GM21737 (cell line): ENCODE measurements at regions not wholly inside any gene's neighbourhood (a gene's known extent, or its start where the extent isn't known, plus 50 kb on each side); places are given as distances from the start of the nearest gene placed in this dataset.
A peak's percentile ranks its signal among the peaks of the same experiment; 100 is the strongest.

Experiments
- ATAC-seq: cut with Tn5 transposase; IDR thresholded peaks from one replicate; pipeline ENCODE4 v1.9.1; 2021; ENCODE audit warnings: mild to moderate bottlenecking, moderate library complexity; ENCODE audit not compliant: unreplicated experiment

DNA sequence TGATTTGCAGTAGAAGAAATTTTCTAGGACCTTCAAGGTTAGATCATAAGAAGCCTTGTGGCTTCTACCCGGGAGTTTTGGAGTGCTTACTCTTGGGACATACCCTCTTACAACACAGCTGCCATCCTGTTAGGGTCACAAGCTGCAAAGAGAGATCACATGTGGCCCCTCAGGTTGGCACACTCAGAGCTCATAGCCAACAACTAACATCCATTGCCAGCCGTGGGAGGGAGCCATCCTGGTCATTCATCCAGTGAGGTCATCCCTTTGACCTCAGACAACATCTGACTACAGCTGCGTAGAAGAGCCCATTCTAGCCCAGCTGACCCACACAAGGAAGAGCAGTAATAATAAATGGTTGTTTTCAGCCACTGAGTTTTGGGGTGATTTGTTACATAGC is 76.9 kb upstream of the NABP1 start:
- no peak for ATAC-seq

DNA sequence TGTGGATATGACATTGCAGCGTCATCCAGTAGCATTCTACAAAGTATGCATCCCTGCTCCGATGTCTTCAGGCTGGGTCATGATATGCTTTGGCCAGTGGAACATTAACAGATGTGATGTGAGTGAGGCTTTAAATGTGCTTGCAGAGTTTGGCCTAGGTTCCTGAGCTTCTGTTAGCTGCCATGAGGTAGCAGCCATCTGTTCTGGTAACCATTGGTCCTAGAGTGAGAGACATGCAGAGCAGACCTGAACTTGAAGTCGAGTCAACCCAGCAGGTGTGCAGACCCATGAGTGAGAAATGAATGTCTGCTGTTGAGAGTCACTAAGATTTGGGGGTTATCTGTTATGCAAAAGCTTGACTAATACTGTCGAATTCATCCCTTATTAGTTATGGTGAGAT is 73.8 kb upstream of the NABP1 start:
- ATAC-seq, result no peak

DNA sequence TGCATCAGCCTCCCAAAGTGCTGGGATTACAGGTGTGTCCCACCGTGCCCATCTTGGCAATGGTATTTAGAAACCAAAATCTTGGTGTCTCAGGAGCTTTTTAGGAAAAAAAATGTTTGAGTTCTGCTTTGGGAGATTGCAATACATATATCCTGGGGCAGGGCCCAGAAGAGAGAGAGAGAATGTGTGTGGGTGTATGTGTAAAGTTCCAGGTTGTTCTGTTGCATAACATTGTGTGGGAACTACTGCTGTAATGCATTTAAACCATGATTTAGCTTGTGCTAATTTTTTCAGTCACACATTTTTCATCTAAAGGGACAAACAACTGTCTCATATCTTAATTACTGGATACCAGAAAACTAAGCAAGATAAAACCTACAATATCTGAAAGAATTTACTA is 70.8 kb upstream of the NABP1 start:
- ATAC-seq, result no peak

DNA sequence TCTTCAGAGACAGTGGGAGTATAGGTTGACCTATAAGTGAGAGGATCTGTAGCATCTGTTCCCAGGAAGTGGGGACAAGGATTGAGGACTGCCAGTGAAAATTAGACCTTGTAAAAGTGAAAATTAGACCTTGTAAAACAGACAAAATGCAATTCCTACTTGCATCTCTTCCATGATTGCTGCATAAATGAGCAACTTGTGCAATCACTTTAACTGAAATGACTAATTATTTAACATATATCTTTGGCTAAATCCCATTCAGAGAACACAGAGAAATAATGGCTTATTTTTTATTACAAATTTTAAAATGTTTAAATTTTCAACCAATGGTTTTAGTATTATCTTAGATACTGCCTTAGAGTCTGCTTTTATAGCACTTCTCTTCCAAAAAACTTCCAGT is 67.2 kb upstream of the NABP1 start:
- no peak for ATAC-seq

DNA sequence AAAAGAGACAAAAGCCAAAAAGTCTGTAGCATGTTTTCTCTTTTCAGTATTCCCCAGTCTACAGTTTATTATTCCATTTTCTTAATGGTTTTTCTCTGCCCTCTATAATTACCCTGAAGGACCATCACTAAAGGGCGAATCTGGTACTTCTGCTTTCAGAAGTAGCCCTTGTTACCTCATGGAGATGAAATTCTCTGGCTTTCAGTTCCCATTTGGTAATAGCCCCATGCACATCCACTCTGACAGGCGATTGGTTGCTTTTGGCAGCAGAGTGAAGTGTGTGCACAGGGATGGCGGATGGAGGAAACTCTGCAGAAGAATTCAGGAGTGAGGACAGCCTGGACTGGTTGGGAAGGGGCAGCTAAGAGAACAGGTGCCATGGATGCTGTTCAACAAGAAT is 66.3 kb upstream of the NABP1 start:
- peak; percentile 93 for ATAC-seq

DNA sequence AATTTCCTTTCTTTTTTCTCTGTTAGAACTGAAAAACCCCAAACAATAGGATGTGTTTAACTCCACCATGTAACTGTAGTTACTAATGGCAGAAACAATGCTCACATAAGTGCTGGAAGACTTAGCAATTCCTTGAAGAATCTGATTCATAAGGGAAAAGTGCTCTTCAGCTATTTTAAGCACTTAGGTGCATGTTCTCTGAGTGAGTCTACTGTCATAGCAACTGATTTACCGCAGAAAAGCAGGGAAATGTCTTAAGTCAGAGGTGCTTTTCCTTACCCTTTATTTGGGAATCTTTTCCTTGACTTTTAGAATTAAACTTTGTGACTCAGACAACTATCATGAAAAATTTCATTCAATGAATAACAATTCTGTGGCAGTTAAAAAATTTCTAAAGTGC is 65.4 kb upstream of the NABP1 start:
- ATAC-seq, result no peak

DNA sequence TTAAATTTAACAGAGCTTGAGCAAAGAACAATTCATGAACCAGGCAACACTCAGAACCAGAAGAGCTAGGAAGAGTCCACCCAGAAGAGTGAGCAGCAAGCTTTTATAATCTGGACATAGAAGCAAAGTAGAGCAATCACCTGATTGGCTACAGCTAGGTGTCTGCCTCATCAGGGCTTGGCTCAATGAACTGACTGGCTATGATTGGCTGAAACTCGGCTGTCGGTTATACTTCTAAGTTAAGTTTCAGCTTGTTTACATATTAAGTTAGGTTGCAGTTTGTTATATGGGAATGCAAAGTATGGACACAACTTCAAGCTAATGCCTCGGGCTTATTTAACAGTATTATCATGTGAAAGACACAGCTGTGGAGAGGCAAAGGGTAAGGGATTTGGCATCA is 63.2 kb upstream of the NABP1 start:
- ATAC-seq, result no peak

DNA sequence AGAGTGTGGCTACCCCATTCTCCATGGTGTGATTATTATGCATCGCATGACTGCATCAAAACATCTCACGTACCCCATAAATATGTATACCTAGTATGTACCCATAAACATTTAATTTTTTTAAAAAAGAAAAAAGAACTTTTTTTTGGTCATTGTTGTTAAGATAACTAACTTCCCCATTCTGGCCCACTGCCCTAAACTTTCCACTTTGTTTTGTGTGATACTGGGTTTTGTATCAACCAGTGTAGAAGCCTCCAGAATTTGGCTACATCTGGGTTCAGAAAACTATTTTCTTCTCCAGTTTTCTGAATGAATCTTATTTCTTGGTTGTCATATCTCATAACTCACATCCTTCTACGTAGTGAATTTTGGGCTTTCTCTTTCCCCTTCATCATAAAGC is 62.3 kb upstream of the NABP1 start:
- ATAC-seq, result no peak

DNA sequence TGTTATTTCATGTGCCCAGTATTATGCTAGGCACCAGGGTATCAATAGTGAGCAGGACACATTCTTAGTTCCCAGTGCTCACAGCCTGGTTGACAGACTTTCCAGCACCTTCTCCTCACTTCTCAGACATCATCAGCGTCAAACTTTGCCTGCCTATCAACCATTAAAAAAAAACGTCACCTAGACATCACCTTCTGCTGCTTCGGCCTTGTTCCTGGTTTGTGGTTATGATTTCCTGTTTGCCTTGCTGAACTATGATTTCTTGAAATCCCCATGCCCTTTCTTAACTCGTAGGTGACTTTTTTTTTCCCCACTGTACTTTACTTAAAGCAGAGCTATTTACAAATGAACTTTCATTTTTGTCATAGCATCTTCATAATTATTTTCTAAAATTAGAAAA is 60.4 kb upstream of the NABP1 start:
- ATAC-seq, result peak; percentile 94

DNA sequence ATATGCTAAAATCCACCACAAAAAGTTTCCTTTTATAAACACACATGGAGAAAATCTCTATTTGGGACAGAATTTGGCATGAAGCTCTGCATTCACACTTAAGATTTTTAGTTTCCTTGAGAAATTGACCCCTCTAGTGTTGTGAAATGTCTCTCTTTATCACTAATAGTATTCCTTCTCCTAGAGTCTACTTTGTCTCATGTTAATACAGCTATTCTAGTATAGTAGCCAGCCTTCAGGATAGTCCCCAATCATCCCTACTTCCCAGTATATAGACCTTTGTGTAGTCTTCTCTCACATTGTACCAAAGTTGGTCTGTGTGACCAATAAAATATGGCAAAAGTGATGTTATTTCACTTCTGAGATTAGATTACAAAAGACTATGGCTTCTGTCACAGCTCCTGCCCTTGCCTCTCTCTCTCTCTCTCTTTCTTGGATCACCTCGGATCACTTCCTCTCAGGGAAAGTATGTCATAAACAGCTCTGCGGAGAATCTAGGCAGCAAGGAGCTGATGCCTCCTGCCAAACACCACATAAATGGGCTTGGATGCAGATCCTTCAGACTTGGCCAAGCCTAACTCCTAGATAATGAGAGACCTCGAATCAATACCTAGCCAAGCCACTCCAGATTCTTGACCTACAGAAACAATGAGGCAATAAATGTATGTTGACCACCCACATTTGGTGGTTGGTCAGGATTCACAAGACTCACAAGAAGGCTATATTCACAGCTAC is 59.7 kb upstream of the NABP1 start:
- ATAC-seq, result no peak

DNA sequence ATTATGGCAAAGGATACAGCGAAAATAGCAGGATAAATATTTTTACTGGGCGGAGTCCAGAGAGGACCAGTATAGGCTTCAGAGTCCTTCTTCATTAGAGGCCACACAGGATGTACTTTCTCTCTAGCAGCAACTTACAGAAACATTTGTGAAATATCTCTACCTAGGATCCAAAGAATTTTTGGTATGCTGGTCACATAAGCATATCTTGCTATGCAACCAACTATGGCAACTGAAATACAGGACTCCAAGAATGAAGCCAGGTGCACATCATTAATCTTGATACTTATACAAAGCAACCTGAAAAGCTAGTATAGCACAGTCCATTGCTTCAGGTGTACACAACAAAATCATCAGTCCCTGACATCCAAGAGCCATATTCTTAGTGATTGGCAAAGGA is 59.1 kb upstream of the NABP1 start:
- no peak for ATAC-seq

DNA sequence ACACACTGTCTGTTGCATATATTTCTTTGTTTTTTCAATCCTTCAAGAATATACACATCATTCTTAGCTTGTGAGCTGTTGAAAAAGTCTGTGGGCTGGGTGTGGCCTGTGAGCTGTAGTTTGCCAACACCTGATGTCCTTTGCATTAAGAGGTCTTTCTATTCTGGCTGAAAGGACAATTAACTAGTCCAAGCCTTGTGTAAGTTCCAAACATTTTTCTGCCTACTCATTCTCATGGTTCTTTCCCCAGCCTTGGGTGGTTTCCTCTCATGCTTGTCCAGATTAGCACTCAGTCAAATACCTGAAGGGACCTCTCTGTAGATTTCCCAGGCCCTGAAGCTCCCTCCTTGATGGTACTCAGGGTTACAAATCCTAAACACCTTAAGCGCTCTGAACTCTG is 57.8 kb upstream of the NABP1 start:
- no peak for ATAC-seq

DNA sequence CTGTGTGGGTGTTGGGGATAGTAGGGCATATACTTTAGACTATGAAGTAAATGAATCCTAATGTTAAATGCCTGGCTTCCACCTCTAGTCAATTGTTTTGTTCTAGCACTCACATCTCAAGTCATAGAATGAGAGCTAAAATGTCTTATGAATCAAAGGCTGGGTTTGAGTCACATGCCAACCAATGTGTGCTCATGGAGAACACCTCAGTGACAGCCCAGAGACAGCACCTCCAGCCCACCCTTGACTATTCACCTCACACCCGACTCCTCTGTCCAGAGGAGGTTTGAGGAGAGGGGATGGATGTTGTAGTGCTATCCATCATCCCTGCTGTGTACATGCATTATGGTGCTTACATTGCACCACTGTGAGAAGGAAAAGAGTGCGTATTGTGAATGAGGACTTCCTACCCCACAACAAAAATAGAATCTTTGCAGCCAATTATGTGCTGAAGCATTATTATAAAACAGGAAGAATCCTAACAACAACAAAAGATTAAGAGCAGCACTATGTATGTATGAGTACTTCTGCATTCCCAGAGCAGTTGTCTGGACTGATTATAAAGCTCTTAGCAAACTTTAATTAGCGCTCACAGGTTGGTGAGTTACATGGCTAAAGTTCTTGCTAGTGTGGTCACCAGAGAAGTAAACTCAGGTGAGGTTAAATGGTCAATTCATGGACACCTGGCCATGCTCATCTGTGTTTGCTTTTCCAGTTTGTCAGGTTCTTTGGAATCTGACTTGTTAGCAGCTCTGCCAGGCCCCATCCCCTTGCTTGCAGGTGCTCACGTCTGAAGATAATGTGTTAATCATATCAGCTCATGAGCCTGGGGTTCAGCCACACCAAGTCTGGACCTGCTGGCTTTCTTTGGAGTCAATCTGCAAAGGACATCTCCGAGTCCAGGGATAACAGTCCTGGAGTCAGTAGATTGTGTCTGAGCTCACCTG is 55.3 kb upstream of the NABP1 start:
- ATAC-seq, result no peak

DNA sequence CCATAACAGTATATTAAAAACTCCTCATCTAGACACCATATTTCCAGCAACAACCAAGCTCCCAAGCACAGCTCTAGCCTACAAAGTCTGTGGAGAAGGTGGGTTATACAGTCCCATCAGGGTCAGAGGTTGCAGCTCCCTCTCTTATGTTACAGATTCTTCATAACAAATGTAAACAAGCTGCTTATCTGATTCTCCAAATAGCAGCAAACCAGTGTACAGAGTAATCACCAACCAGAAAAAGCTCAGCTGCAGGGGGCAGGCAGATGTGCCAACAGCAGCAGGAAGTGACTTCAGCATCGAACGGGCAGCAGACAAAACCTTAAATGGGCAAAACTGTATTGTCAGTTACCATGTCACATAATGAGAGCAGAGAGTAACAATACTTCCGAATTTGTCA is 52.9 kb upstream of the NABP1 start:
- no peak for ATAC-seq

DNA sequence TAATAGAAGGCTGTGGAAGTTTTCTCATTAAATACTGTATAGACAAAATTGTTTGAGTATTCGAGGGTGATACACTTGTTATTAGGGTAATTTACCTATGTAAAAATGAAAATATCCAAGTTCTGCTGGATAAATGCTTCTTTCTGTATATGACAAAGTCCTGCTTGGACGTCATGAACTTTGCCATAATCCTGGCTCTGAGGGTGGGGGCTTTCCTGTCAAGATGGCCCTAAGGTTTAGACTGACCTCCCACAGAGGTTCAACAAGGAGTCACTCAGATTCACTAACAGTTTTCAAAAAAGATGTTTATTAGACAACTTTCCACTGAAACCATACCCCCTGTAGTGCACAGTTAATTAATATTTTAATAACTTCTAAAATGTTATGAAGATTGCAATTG is 52.5 kb upstream of the NABP1 start:
- ATAC-seq, result no peak

DNA sequence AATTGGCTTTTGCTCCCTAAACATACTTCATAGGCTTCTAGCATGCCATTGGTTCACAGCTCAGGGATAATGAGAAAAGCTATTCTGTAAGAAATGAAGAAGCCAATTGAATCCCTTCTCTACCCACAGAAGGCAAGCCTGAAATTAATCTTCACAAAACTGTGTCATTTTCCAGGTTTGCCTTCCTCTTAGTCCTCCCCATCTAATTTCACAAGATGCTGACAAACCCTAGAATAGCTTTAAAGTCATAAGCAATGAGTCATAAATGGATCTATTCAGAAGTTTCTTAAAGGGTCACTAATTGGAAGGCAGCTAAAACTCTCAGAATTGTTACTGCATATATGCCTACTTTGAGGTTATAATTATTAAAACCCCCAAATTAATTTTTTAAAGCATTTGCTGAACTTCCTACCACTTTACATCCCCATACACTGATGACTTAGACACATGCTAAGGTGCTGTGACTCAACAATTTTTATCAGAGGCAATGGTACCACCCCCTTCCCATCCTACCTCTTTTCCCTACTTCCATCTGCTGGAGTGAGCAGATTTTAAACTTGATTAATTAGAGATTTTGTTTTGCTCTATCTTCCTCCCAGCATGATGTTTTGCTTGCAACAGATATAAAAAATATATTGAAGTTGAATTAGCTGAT is 51.3 kb upstream of the NABP1 start:
- ATAC-seq, result no peak

DNA sequence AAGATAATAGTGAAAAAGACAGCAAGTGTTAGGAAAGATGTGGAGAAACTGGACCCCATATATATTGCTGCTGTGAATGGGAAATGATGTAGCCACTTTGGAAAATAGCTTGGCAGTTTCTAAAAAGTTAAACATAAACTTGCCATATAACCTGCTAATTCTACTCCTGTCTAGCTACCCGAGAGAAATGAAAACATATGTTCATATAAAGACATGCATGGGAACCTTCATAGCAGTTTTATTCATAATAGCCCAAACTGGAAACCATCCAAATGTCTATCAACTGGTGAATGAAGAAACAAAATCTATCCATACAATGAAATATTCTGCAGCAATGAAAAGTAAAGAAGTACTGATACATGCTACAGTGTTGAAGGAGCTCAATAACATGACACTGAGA is 50.4 kb upstream of the NABP1 start:
- no peak for ATAC-seq
